Lung (tissue), 11 donors: ENCODE measurements at regions not wholly inside any gene's neighbourhood (a gene's known extent, or its start where the extent isn't known, plus 50 kb on each side); places are given as distances from the start of the nearest gene placed in this dataset.

Experiments used
- ATAC-seq: fragments of 200-7000 bp; cut with Tn5 transposase; one replicate; pipeline ENCODE4 v1.9.1; 2020; ENCODE audit warnings: moderate number of reproducible peaks; ENCODE audit not compliant: insufficient read depth, low FRiP score
- DNase-seq, 3 donors: peaks; one replicate each; pipeline ENCODE4 v3.0.0-alpha.2; 2013 to 2017
- H3K27ac ChIP-seq, 2 donors: one replicate each; pipeline ENCODE4 v1.5.1; 2013; ENCODE audit warnings: mild to moderate bottlenecking in 2 of 2, moderate library complexity in 2 of 2, control low read depth in 1 of 2, inconsistent platforms in 1 of 2, low read depth in 1 of 2, low read length in 1 of 2
- H3K27me3 ChIP-seq, 3 donors: one replicate each; pipeline ENCODE4 v1.5.1; 2013; ENCODE audit warnings: low read length in 2 of 3; ENCODE audit not compliant: control insufficient read depth in 3 of 3, insufficient read depth in 3 of 3
- H3K36me3 ChIP-seq, 4 donors: one replicate each; pipeline ENCODE4 v1.5.1; 2013; ENCODE audit warnings: low read length in 4 of 4, mild to moderate bottlenecking in 1 of 4, moderate library complexity in 1 of 4; ENCODE audit not compliant: control insufficient read depth in 4 of 4, insufficient read depth in 4 of 4
- H3K4me1 ChIP-seq, 5 donors: one replicate each; pipeline ENCODE4 v1.5.1; 2013; ENCODE audit warnings: low read length in 5 of 5, mild to moderate bottlenecking in 2 of 5, moderate library complexity in 1 of 5; ENCODE audit not compliant: control insufficient read depth in 5 of 5, insufficient read depth in 5 of 5
- H3K4me3 ChIP-seq: one replicate; pipeline ENCODE4 v1.5.1; 2013; ENCODE audit warnings: mild to moderate bottlenecking, control low read depth, moderate library complexity
- H3K9ac ChIP-seq, 2 donors: one replicate each; pipeline ENCODE4 v1.5.1; 2013; ENCODE audit warnings: low read length in 2 of 2, control low read depth in 1 of 2; ENCODE audit not compliant: insufficient read depth in 1 of 2
- H3K9me3 ChIP-seq, 4 donors: one replicate each; pipeline ENCODE4 v1.5.1; 2013; ENCODE audit warnings: low read length in 3 of 4, mild to moderate bottlenecking in 1 of 4, moderate library complexity in 1 of 4; ENCODE audit not compliant: control insufficient read depth in 4 of 4, insufficient read depth in 3 of 4
- WGBS, 2 donors: extraction: QIAGEN DNeasy Blood & Tissue Kit; methylation state at CpG; one replicate each; pipeline ENCODE4 v1.1.7; 2013; 5-methylcytosine and 5-hydroxymethylcytosine counted together
- TF ChIP-seq, protein P1 (sequence below): IDR thresholded peaks from 2 replicates; pipeline ENCODE4 v1.5.1; 2012; ENCODE audit warnings: mild to moderate bottlenecking; ENCODE audit errors: control extremely low read depth, extremely low read depth
- donor health status: control.
- donor health status: control.
- donor health status: Bipolar disorder and iron deficiency.
- donor health status: healthy.
- donor health status: DM: yes; HTN: yes; CAD: no.

DNA sequence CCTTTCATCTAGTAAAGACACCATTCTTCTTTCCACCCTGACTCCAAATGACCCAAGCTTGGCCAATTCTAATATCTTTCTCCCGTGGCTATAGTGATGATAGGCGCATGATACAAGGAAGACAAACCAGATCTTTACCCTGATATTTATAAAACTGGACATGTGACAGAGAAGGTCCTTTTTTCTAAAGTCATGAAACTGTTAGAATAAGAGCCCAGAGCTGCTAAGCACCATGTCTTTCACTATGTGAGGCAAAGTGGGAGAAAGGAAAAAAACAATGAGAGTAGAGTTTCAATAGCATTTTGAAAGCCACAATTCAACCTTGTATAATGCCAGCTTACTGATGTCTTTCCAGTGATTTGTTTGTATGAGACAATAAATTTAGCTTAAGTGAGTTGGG is 212.4 kb downstream of the RASSF9 start:
- Histone ChIP-seq H3K27ac (no peak overlapping the region), H3K4me1 (no peaks in the 10 kb centered on the region), H3K36me3 (no peaks in the 10 kb centered on the region), H3K27me3 (no peaks in the 10 kb centered on the region), H3K9me3 (no peaks in the 10 kb centered on the region), H3K4me3 (no peak overlapping the region), H3K9ac (no peak overlapping the region)
- 94 to 95% methylated on average over 2 of the region's 2 CpGs for WGBS, 2 donors
- TF ChIP-seq, protein P1, sequence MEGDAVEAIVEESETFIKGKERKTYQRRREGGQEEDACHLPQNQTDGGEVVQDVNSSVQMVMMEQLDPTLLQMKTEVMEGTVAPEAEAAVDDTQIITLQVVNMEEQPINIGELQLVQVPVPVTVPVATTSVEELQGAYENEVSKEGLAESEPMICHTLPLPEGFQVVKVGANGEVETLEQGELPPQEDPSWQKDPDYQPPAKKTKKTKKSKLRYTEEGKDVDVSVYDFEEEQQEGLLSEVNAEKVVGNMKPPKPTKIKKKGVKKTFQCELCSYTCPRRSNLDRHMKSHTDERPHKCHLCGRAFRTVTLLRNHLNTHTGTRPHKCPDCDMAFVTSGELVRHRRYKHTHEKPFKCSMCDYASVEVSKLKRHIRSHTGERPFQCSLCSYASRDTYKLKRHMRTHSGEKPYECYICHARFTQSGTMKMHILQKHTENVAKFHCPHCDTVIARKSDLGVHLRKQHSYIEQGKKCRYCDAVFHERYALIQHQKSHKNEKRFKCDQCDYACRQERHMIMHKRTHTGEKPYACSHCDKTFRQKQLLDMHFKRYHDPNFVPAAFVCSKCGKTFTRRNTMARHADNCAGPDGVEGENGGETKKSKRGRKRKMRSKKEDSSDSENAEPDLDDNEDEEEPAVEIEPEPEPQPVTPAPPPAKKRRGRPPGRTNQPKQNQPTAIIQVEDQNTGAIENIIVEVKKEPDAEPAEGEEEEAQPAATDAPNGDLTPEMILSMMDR: no peak
- DNase-seq: no peak
- no peak for ATAC-seq

DNA sequence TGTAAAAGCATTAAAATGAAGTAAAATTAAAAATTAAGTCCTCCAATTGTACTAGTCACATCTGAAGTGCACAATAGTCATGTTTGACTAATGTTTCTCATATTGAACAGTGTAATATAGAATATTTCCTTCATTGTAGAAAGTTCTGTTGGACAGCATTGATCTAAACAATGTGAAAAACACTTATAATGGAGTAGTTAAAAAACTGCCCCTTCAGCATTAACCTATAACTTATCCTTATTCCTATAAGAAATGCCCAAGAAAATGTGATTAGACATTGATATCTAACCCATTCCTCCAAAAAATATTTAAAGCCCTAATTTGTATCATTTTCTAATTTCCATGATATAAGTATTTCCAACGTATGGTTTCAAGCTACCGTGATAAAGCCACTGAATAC is 210.7 kb downstream of the RASSF9 start:
- 47 to 71% methylated on average over 2 of the region's 2 CpGs for WGBS, 2 donors
- TF ChIP-seq, protein P1: no peak
- no peaks in the 10 kb centered on the region for H3K4me1 ChIP-seq
- ATAC-seq (no peak), DNase-seq (no peak)
- no peaks in the 10 kb centered on the region for H3K36me3 ChIP-seq
- no peak overlapping the region for H3K27ac ChIP-seq
- no peak overlapping the region for H3K4me3 ChIP-seq
- no peaks in the 10 kb centered on the region for H3K27me3 ChIP-seq
- no peaks in the 10 kb centered on the region for H3K9me3 ChIP-seq
- H3K9ac ChIP-seq: no peak overlapping the region

DNA sequence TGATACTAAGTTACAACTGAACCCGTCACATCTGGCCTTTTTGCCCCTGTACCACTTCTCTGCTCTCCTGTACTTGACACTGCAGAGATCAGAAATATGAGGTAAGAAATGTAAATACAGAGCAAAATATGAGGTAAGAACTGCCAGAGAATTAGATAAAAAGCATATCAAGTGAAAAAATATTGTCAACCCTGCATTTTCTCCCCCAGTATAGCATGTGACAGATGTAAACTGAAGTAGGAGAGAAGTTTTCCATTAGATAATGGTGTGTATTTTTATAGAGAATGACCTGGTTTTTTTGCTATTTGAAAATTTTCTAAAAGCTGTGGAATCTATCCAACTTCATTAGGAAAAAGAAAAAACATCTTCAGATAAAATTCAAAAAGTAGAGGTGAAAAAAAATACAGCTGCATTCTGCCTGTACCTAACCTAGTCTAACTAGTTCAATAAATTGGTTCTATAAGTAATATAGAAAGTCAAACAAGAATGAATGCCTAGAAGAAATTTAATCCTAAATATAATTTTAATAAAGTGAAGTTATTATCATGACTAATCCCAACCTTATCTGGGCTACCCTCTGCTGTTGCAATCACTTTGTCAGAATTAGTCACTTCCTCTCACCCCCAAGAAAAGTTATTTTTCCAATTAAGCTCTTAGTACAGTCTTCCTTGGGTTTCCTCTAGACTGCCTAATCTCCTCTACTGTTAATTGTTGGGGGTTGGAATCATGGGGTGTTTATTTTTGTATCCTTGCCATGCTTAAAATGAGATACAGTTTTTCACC is 210.0 kb downstream of the RASSF9 start:
- no peak overlapping the region for H3K9ac ChIP-seq
- ATAC-seq (no peak), DNase-seq (no peak)
- no peak overlapping the region for H3K27ac ChIP-seq
- TF ChIP-seq, protein P1: no peak
- H3K4me3 ChIP-seq: no peak overlapping the region
- WGBS, 2 donors: 85 to 94% methylated on average over 1 of the region's 1 CpG
- H3K27me3 ChIP-seq: no peaks in the 10 kb centered on the region
- no peaks in the 10 kb centered on the region for H3K36me3 ChIP-seq
- no peaks in the 10 kb centered on the region for H3K9me3 ChIP-seq
- H3K4me1 ChIP-seq: no peaks in the 10 kb centered on the region

DNA sequence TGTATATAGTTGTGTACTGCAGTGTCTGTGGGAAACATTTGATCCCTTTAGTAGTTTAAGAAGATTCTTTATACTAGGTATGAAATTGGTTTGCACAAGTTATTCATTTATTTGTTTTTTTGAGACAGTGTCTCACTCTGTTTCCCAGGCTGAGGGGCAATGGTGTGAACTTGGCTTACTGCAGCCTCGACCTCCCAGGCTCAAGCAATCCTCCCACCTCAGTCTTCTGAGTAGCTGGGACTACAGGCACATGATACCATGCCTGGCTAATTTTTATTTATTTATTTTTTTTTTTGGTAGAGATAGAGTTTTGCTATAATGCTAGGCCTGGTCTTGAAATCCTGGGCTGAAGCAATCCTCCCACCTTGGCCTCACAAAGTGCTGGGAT is 209.4 kb downstream of the RASSF9 start:
- H3K9me3 ChIP-seq: no peaks in the 10 kb centered on the region
- no peaks in the 10 kb centered on the region for H3K4me1 ChIP-seq
- DNase-seq: no peak
- TF ChIP-seq, protein P1: no peak
- no peak overlapping the region for H3K9ac ChIP-seq
- no peak overlapping the region for H3K27ac ChIP-seq
- no peak overlapping the region for H3K4me3 ChIP-seq
- 64 to 71% methylated on average over 1 of the region's 1 CpG for WGBS, 2 donors
- ATAC-seq: no peak
- no peaks in the 10 kb centered on the region for H3K27me3 ChIP-seq
- H3K36me3 ChIP-seq: no peaks in the 10 kb centered on the region
